HCT116 (cell line): ENCODE measurements at regions not wholly inside any gene's neighbourhood (a gene's known extent, or its start where the extent isn't known, plus 50 kb on each side); places are given as distances from the start of the nearest gene placed in this dataset.

Experiments used
- ATAC-seq: fragments of 200-7000 bp; cut with Tn5 transposase; 2 replicates; pipeline ENCODE4 v1.9.1; 2020; ENCODE audit warnings: mild to moderate bottlenecking, moderate library complexity
- BruUV-seq: library from RNA; stranded (reverse); fragments of 400-500 nt; replicated peaks from 2 replicates; lab custom pipeline; 2021; lab: Mats Ljungman, UMichigan
- CTCF ChIA-PET: fragments of 300-600 bp; sonication (Branson Sonifier 250); formaldehyde crosslinking; loops from one replicate; lab custom pipeline; 2021; ENCODE audit warnings: antibody characterized with exemption; lab: Charles Lee
- POLR2A ChIA-PET: fragments of 300-600, 350-600 bp; sonication (Branson Sonifier 250); formaldehyde crosslinking; loops from one replicate; lab custom pipeline; 2021; ENCODE audit warnings: antibody characterized with exemption; lab: Charles Lee
- RAD21 ChIA-PET, 2 experiments: fragments of 300-600 bp; sonication (Branson Sonifier 250); formaldehyde crosslinking; loops; one replicate each; lab custom pipeline; 2023; ENCODE audit warnings: low total read pairs in 2 of 2; ENCODE audit not compliant: uncharacterized antibody in 2 of 2, unreplicated experiment in 2 of 2, low non-redundant PET in 1 of 2; lab: Charles Lee
- DNase-seq: peaks from one replicate; pipeline ENCODE4 v3.0.0-alpha.2; 2010; ENCODE audit warnings: low read depth, low spot score
- H2AFZ ChIP-seq: fragments of 200-600 bp; shearing (Covaris generic), sonication (generic); 2 replicates; pipeline ENCODE4 v1.6.1; 2017; ENCODE audit warnings: low read depth, mixed run types, mixed read lengths, antibody characterized with exemption, low read length; ENCODE audit not compliant: poor library complexity, severe bottlenecking
- H3K27ac ChIP-seq: 2 replicates; pipeline ENCODE4 v1.5.1; 2012; ENCODE audit warnings: low read depth, low read length
- H3K27me3 ChIP-seq: fragments of 200-600 bp; sonication (generic); 2 replicates; pipeline ENCODE4 v1.6.1; 2016; ENCODE audit warnings: mixed run types, low read length, mixed read lengths; ENCODE audit not compliant: insufficient read depth
- H3K36me3 ChIP-seq, 2 experiments: fragments of 200-500 bp in 1 of 2; fragments of 200-600 bp in 1 of 2; sonication (Bioruptor generic) in 1 of 2; sonication (generic) in 1 of 2; 2 replicates each; pipeline versions ENCODE4 v1.5.1 to v1.6.1; 2014 to 2016; ENCODE audit warnings: low read length in 2 of 2, inconsistent platforms in 1 of 2, mixed read lengths in 1 of 2, mixed run types in 1 of 2; ENCODE audit not compliant: insufficient read depth in 2 of 2, control insufficient read depth in 1 of 2
- H3K4me1 ChIP-seq, 2 experiments: fragments of 200-600 bp in 1 of 2; sonication (generic) in 1 of 2; 2 replicates each; pipeline versions ENCODE4 v1.5.1 to v1.6.1; 2012 to 2017; ENCODE audit warnings: low read length in 2 of 2, inconsistent platforms in 1 of 2, mild to moderate bottlenecking in 1 of 2, mixed read lengths in 1 of 2, mixed run types in 1 of 2, moderate library complexity in 1 of 2; ENCODE audit not compliant: insufficient read depth in 2 of 2, control insufficient read depth in 1 of 2
- H3K4me2 ChIP-seq: fragments of 200-600 bp; sonication (generic); 2 replicates; pipeline ENCODE4 v1.6.1; 2017; ENCODE audit warnings: mixed run types, low read length, mixed read lengths
- H3K4me3 ChIP-seq, 2 experiments: fragments of 200-600 bp in 1 of 2; sonication (generic) in 1 of 2; replicated peaks in 1 of 2; 2 replicates each; pipeline ENCODE4 v1.5.1; 2011 to 2016; ENCODE audit warnings: low read length in 2 of 2, control low read depth in 1 of 2, low read depth in 1 of 2, mild to moderate bottlenecking in 1 of 2, mixed read lengths in 1 of 2, mixed run types in 1 of 2
- H3K79me2 ChIP-seq: fragments of 200-600 bp; sonication (generic); 2 replicates; pipeline ENCODE4 v1.6.1; 2017; ENCODE audit warnings: mild to moderate bottlenecking, mixed run types, low read length, moderate library complexity, mixed read lengths; ENCODE audit not compliant: insufficient read depth
- H3K9ac ChIP-seq: fragments of 200-600 bp; sonication (generic); 2 replicates; pipeline ENCODE4 v1.6.1; 2016; ENCODE audit warnings: low read length, mixed read lengths
- H3K9me2 ChIP-seq: fragments of 200-600 bp; sonication (generic), shearing (Covaris generic); 2 replicates; pipeline ENCODE4 v1.6.1; 2017; ENCODE audit warnings: mixed run types, mild to moderate bottlenecking, moderate library complexity; ENCODE audit not compliant: insufficient read depth
- H3K9me3 ChIP-seq, 2 experiments: fragments of 200-500 bp in 1 of 2; fragments of 200-600 bp in 1 of 2; sonication (Bioruptor generic) in 1 of 2; sonication (generic) in 1 of 2; 2 replicates each; pipeline ENCODE4 v1.6.1; 2014 to 2017; ENCODE audit warnings: low read length in 2 of 2, mixed read lengths in 2 of 2, inconsistent platforms in 1 of 2, low read depth in 1 of 2, mild to moderate bottlenecking in 1 of 2, mixed run types in 1 of 2, moderate library complexity in 1 of 2; ENCODE audit not compliant: control insufficient read depth in 1 of 2, insufficient read depth in 1 of 2
- H4K20me1 ChIP-seq: fragments of 200-600 bp; sonication (generic), shearing (Covaris generic); 2 replicates; pipeline ENCODE4 v1.6.1; 2017; ENCODE audit warnings: mixed run types, mild to moderate bottlenecking, moderate library complexity; ENCODE audit not compliant: insufficient read depth
- CEBPB ChIP-seq: IDR thresholded peaks from 2 replicates; pipeline ENCODE4 v1.6.1; 2012; ENCODE audit warnings: low read depth
- EGR1 ChIP-seq: IDR thresholded peaks from 2 replicates; pipeline ENCODE4 v1.6.1; 2012; ENCODE audit warnings: low read depth
- EZH2 ChIP-seq: fragments of 200-600 bp; sonication (generic); IDR thresholded peaks from 2 replicates; pipeline ENCODE4 v1.6.1; 2017; ENCODE audit warnings: antibody characterized with exemption, mixed run types
- EZH2phosphoT487 ChIP-seq: fragments of 200-600 bp; IDR thresholded peaks from 2 replicates; pipeline ENCODE4 v1.6.1; 2018; ENCODE audit warnings: antibody characterized with exemption, borderline replicate concordance
- FOSL1 ChIP-seq: IDR thresholded peaks from 2 replicates; pipeline ENCODE4 v1.6.1; 2012; ENCODE audit warnings: low read depth
- POLR2A ChIP-seq: IDR thresholded peaks from 2 replicates; pipeline ENCODE4 v1.7.0; 2011; ENCODE audit warnings: borderline replicate concordance; ENCODE audit not compliant: insufficient read depth, insufficient read length; ENCODE audit errors: extremely low read depth
- POLR2AphosphoS5 ChIP-seq: IDR thresholded peaks from 2 replicates; pipeline ENCODE4 v1.6.1; 2011; ENCODE audit warnings: mild to moderate bottlenecking, low read depth, low read length, moderate library complexity
- RAD21 ChIP-seq: IDR thresholded peaks from 2 replicates; pipeline ENCODE4 v1.6.1; 2012; ENCODE audit warnings: low read depth, mild to moderate bottlenecking
- SIN3A ChIP-seq: IDR thresholded peaks from 2 replicates; pipeline ENCODE4 v1.6.1; 2012; ENCODE audit warnings: low read depth
- SP1 ChIP-seq: IDR thresholded peaks from 2 replicates; pipeline ENCODE4 v1.6.1; 2012; ENCODE audit warnings: low read depth
- SRF ChIP-seq: IDR thresholded peaks from 2 replicates; pipeline ENCODE4 v1.6.1; 2012; ENCODE audit warnings: low read depth
- TCF7L2 ChIP-seq: IDR thresholded peaks from 2 replicates; pipeline ENCODE4 v1.7.0; 2011; ENCODE audit warnings: borderline replicate concordance, inconsistent platforms; ENCODE audit not compliant: insufficient read depth, insufficient read length; ENCODE audit errors: extremely low read depth
- YY1 ChIP-seq: IDR thresholded peaks from 2 replicates; pipeline ENCODE4 v1.6.1; 2011; ENCODE audit warnings: low read length, low read depth, moderate library complexity, mild to moderate bottlenecking; ENCODE audit not compliant: insufficient replicate concordance; ENCODE audit errors: extremely low read depth
- ZFX ChIP-seq: fragments of 450-650 bp; IDR thresholded peaks from 2 replicates; pipeline ENCODE4 v1.6.1; 2017
- ZNF274 ChIP-seq: fragments of 200-500 bp; sonication (Bioruptor generic); IDR thresholded peaks from 2 replicates; pipeline ENCODE4 v1.6.1; 2014; ENCODE audit warnings: mild to moderate bottlenecking, low read depth, low read length, inconsistent platforms
- intact Hi-C: fragments of 100-400 bp; cut with micrococcal nuclease; formaldehyde crosslinking; loops from 2 replicates; pipeline ENCODE4 v1.10.0; 2022
- TF ChIP-seq, protein P1 (sequence below): IDR thresholded peaks from 2 replicates; pipeline ENCODE4 v1.6.1; 2012
- TF ChIP-seq, protein P2 (sequence below): IDR thresholded peaks from 2 replicates; pipeline ENCODE4 v1.6.1; 2012
- TF ChIP-seq, protein P3 (sequence below): IDR thresholded peaks from 2 replicates; pipeline ENCODE4 v1.6.1; 2012; ENCODE audit warnings: low read depth

DNA sequence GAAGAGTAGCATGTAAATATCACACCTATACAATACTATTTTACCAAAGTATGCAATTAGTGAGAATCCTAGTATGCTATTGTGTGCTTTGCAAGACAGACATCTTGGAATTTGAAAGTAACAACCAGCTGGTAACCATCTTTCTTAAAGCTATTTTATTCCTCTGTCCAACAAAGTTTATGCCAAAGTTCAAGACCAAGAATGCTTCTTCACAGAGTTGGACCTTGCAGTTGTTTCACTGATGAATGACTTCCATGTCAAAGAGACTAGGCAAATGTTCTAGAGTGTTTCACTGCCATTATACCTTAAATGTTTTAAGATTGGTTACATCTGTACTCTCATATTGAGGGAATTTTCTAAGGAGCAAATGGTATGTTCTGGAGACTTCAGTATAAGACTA, 215.2 kb upstream of the CRIM1 start:
- Histone ChIP-seq H3K4me2 (no peak overlapping the region), H3K9me3 (no peaks in the 10 kb centered on the region), H3K27me3 (no peaks in the 10 kb centered on the region), H3K79me2 (no peaks in the 10 kb centered on the region), H3K4me3 (no peak overlapping the region), H4K20me1 (no peaks in the 10 kb centered on the region), H3K9ac (no peak overlapping the region), H3K9me2 (no peaks in the 10 kb centered on the region), H3K4me1 (no peaks in the 10 kb centered on the region), H3K27ac (no peak overlapping the region), H3K36me3 (no peaks in the 10 kb centered on the region), H2AFZ (no peak overlapping the region)
- DNase-seq (no peak), ATAC-seq (no peak)
- POLR2A ChIA-PET: no interaction called here
- intact Hi-C loops: no loop called here
- TF ChIP-seq ZNF274 (no peak), FOSL1 (no peak), YY1 (no peak), ZFX (no peak), SRF (no peak), EGR1 (no peak)
- TF ChIP-seq, protein P1, sequence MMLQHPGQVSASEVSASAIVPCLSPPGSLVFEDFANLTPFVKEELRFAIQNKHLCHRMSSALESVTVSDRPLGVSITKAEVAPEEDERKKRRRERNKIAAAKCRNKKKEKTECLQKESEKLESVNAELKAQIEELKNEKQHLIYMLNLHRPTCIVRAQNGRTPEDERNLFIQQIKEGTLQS: no peak
- CTCF ChIA-PET: no interaction called here
- no TSS peak for BruUV-seq
- RAD21 ChIA-PET: no interaction called here

DNA sequence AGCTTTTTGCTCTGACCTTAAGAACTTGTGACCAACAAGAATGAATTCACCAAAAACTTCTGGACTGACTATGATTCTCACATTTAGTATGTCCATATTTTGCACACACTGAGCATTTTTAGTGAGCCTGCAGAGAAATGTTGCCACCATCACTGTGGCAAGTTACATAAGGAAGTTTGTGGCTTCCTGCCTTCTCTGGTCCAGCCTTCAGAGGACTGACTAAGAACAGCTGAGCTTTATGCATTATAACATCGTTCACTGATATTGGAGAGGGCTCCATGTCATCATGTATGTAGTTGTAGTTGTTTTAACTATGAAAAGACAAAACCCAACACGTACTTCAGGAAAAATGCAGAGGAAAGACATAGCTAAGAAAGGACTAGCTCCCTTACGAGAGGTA, 218.0 kb upstream of the CRIM1 start:
- no TSS peak for BruUV-seq
- H3K9me2 ChIP-seq: no peaks in the 10 kb centered on the region
- H3K27me3 ChIP-seq: no peaks in the 10 kb centered on the region
- H3K9me3 ChIP-seq: no peaks in the 10 kb centered on the region
- no peak for DNase-seq
- H2AFZ ChIP-seq: no peak overlapping the region
- H3K4me3 ChIP-seq: no peak overlapping the region
- no peaks in the 10 kb centered on the region for H3K4me1 ChIP-seq
- CTCF ChIA-PET: no interaction called here
- H3K79me2 ChIP-seq: no peaks in the 10 kb centered on the region
- RAD21 ChIA-PET: no interaction called here
- POLR2A ChIA-PET: no interaction called here
- H3K36me3 ChIP-seq: no peaks in the 10 kb centered on the region
- no peak overlapping the region for H3K9ac ChIP-seq
- ATAC-seq: no peak
- H3K27ac ChIP-seq: no peak overlapping the region
- intact Hi-C loops: no loop called here
- no peaks in the 10 kb centered on the region for H4K20me1 ChIP-seq
- H3K4me2 ChIP-seq: no peak overlapping the region
- TF ChIP-seq CEBPB: no peak
- no peak for TF ChIP-seq ZFX
- no peak for TF ChIP-seq RAD21
- TF ChIP-seq POLR2AphosphoS5: no peak
- no peak for TF ChIP-seq SRF
- TF ChIP-seq, protein P1: no peak
- TF ChIP-seq, protein P2, sequence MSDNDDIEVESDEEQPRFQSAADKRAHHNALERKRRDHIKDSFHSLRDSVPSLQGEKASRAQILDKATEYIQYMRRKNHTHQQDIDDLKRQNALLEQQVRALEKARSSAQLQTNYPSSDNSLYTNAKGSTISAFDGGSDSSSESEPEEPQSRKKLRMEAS: no peak
- no peak for TF ChIP-seq EZH2phosphoT487
- TF ChIP-seq SP1: no peak
- TF ChIP-seq ZNF274: no peak
- TF ChIP-seq TCF7L2: no peak
- no peak for TF ChIP-seq EZH2
- no peak for TF ChIP-seq SIN3A
- TF ChIP-seq, protein P3, sequence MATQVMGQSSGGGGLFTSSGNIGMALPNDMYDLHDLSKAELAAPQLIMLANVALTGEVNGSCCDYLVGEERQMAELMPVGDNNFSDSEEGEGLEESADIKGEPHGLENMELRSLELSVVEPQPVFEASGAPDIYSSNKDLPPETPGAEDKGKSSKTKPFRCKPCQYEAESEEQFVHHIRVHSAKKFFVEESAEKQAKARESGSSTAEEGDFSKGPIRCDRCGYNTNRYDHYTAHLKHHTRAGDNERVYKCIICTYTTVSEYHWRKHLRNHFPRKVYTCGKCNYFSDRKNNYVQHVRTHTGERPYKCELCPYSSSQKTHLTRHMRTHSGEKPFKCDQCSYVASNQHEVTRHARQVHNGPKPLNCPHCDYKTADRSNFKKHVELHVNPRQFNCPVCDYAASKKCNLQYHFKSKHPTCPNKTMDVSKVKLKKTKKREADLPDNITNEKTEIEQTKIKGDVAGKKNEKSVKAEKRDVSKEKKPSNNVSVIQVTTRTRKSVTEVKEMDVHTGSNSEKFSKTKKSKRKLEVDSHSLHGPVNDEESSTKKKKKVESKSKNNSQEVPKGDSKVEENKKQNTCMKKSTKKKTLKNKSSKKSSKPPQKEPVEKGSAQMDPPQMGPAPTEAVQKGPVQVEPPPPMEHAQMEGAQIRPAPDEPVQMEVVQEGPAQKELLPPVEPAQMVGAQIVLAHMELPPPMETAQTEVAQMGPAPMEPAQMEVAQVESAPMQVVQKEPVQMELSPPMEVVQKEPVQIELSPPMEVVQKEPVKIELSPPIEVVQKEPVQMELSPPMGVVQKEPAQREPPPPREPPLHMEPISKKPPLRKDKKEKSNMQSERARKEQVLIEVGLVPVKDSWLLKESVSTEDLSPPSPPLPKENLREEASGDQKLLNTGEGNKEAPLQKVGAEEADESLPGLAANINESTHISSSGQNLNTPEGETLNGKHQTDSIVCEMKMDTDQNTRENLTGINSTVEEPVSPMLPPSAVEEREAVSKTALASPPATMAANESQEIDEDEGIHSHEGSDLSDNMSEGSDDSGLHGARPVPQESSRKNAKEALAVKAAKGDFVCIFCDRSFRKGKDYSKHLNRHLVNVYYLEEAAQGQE: no peak
- TF ChIP-seq POLR2A: no peak
